AG04449 (cell line): ENCODE measurements at regions not wholly inside any gene's neighbourhood (a gene's known extent, or its start where the extent isn't known, plus 50 kb on each side); places are given as distances from the start of the nearest gene placed in this dataset.

Experiments used
- CTCF ChIA-PET: fragments of 350-600 bp; formaldehyde crosslinking; extraction: SDS; loops from one replicate; lab custom pipeline; 2021; ENCODE audit warnings: antibody characterized with exemption; lab: Yijun Ruan, JAX
- POLR2A ChIA-PET: fragments of 400-600, 350-600 bp; formaldehyde crosslinking; extraction: SDS; loops from one replicate; lab custom pipeline; 2020; ENCODE audit warnings: antibody characterized with exemption, inconsistent platforms; lab: Yijun Ruan, JAX
- DNase-seq: peaks from one replicate; pipeline ENCODE4 v3.0.0-alpha.2; 2010; ENCODE audit warnings: low read depth, low spot score
- H3K4me3 ChIP-seq: 2 replicates; pipeline ENCODE4 v1.5.1; 2011; ENCODE audit warnings: low read depth, mild to moderate bottlenecking, control low read depth, low read length
- TF ChIP-seq, protein P1 (sequence below): IDR thresholded peaks from one replicate; pipeline ENCODE4 v1.5.1; 2011; ENCODE audit warnings: mild to moderate bottlenecking, moderate library complexity, low read length, control low read depth, inconsistent platforms; ENCODE audit not compliant: insufficient read depth; ENCODE audit errors: missing control alignments

DNA sequence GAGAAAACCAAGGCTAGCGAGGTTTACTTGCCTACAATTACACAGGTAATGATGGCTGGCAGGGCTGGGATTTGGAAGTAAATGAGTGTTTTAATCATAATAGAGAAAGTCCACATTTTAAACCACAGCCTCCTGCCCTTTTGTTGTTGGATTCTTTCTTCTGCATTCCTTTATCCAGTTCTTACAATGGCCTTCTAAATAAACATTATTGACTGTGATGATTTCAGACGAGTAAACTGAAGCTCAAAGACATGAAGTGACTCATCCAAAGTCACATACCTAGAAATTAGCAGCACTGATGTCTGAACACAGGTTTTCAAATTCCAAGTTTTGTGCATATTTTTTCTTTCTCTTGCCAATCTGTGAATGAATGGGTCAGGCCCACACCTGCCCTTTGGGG, 51.2 kb upstream of the C1QTNF7 start:
- ChIA-PET POLR2A (no interaction called here), CTCF (interaction anchor here (0.6 to 8.4 kb wide), 3 partner anchors 14 to 81 kb away, joined by 3 to 74 read pairs (median 7); no protein-coding TSS in a partner anchor)
- TF ChIP-seq, protein P1, sequence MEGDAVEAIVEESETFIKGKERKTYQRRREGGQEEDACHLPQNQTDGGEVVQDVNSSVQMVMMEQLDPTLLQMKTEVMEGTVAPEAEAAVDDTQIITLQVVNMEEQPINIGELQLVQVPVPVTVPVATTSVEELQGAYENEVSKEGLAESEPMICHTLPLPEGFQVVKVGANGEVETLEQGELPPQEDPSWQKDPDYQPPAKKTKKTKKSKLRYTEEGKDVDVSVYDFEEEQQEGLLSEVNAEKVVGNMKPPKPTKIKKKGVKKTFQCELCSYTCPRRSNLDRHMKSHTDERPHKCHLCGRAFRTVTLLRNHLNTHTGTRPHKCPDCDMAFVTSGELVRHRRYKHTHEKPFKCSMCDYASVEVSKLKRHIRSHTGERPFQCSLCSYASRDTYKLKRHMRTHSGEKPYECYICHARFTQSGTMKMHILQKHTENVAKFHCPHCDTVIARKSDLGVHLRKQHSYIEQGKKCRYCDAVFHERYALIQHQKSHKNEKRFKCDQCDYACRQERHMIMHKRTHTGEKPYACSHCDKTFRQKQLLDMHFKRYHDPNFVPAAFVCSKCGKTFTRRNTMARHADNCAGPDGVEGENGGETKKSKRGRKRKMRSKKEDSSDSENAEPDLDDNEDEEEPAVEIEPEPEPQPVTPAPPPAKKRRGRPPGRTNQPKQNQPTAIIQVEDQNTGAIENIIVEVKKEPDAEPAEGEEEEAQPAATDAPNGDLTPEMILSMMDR, result no peak
- H3K4me3 ChIP-seq, result no peak overlapping the region
- DNase-seq, result no peak
